ENCODE measurements at regions not wholly inside any gene's neighbourhood (a gene's known extent, or its start where the extent isn't known, plus 50 kb on each side); places are given as distances from the start of the nearest gene placed in this dataset.

DNA sequence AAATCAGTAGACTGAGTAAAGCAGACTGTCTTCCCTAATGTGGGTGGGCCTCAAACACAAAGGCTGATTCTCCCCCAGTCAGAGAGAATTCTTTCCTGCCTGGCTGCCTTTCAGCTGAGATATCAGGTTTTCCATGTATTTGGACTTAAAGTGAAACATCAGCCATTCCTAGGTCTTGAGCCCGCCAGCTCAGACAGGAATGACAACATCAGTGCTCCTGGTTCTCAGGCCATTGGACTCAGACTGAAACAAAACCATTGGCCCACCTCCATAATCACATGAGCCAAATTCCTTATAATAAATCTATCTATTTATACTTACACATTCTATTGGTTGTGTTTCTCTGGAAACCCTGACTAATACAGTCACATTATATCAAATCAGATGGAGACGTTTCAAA, 56.7 kb upstream of the CLPB start:
- Histone ChIP-seq H3K4me1 (ENCODE audit: control insufficient read depth in 2 of 3, insufficient read depth in 2 of 3, low read depth in 1 of 3, low read length in 3 of 3) (no peaks in the 10 kb centered on the region), H3K9ac (ENCODE audit: low read length in 3 of 3) (no peak overlapping the region), H3K27me3 (ENCODE audit: control insufficient read depth, insufficient read depth, low read length) (no peaks in the 10 kb centered on the region), H3K27ac (ENCODE audit: low read depth in 2 of 2, low read length in 2 of 2) (no peak overlapping the region), H3K4me3 (ENCODE audit: low read length in 3 of 3) (no peak overlapping the region), H3K9me3 (ENCODE audit: control insufficient read depth in 2 of 3, insufficient read depth in 1 of 3, low read length in 3 of 3) (no peaks in the 10 kb centered on the region), H3K36me3 (ENCODE audit: control insufficient read depth in 2 of 3, insufficient read depth in 3 of 3, low read length in 3 of 3) (no peaks in the 10 kb centered on the region)
- TF ChIP-seq, protein P1, sequence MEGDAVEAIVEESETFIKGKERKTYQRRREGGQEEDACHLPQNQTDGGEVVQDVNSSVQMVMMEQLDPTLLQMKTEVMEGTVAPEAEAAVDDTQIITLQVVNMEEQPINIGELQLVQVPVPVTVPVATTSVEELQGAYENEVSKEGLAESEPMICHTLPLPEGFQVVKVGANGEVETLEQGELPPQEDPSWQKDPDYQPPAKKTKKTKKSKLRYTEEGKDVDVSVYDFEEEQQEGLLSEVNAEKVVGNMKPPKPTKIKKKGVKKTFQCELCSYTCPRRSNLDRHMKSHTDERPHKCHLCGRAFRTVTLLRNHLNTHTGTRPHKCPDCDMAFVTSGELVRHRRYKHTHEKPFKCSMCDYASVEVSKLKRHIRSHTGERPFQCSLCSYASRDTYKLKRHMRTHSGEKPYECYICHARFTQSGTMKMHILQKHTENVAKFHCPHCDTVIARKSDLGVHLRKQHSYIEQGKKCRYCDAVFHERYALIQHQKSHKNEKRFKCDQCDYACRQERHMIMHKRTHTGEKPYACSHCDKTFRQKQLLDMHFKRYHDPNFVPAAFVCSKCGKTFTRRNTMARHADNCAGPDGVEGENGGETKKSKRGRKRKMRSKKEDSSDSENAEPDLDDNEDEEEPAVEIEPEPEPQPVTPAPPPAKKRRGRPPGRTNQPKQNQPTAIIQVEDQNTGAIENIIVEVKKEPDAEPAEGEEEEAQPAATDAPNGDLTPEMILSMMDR (IDR thresholded peaks at IDR 0.05; ENCODE audit: borderline replicate concordance, extremely low read depth, insufficient read depth): no peak
- intact Hi-C loops (cut with DNase I): no loop called here
- FAIRE-seq (no peak), DNase-seq (peak in 2 of 5 donors; percentile 24 to 33)
